HCT116 (cell line): ENCODE measurements at regions not wholly inside any gene's neighbourhood (a gene's known extent, or its start where the extent isn't known, plus 50 kb on each side); places are given as distances from the start of the nearest gene placed in this dataset.
"Not testable (repeated sequence)": the region's sequence is repeated elsewhere in the genome, so short reads cannot be mapped to it uniquely, and the experiment has no call there.

ENCODE experiments used
- ATAC-seq: fragments of 200-7000 bp; cut with Tn5 transposase; 2 replicates; pipeline ENCODE4 v1.9.1; 2020; ENCODE audit warnings: mild to moderate bottlenecking, moderate library complexity
- BruUV-seq: library from RNA; stranded (reverse); fragments of 400-500 nt; replicated peaks from 2 replicates; lab custom pipeline; 2021; lab: Mats Ljungman, UMichigan
- CTCF ChIA-PET: fragments of 300-600 bp; sonication (Branson Sonifier 250); formaldehyde crosslinking; loops from one replicate; lab custom pipeline; 2021; ENCODE audit warnings: antibody characterized with exemption; lab: Charles Lee
- POLR2A ChIA-PET: fragments of 300-600, 350-600 bp; sonication (Branson Sonifier 250); formaldehyde crosslinking; loops from one replicate; lab custom pipeline; 2021; ENCODE audit warnings: antibody characterized with exemption; lab: Charles Lee
- RAD21 ChIA-PET, 2 experiments: fragments of 300-600 bp; sonication (Branson Sonifier 250); formaldehyde crosslinking; loops; one replicate each; lab custom pipeline; 2023; ENCODE audit warnings: low total read pairs in 2 of 2; ENCODE audit not compliant: uncharacterized antibody in 2 of 2, unreplicated experiment in 2 of 2, low non-redundant PET in 1 of 2; lab: Charles Lee
- DNase-seq: peaks from one replicate; pipeline ENCODE4 v3.0.0-alpha.2; 2010; ENCODE audit warnings: low read depth, low spot score
- H2AFZ ChIP-seq: fragments of 200-600 bp; shearing (Covaris generic), sonication (generic); 2 replicates; pipeline ENCODE4 v1.6.1; 2017; ENCODE audit warnings: low read depth, mixed run types, mixed read lengths, antibody characterized with exemption, low read length; ENCODE audit not compliant: poor library complexity, severe bottlenecking
- H3K27ac ChIP-seq: 2 replicates; pipeline ENCODE4 v1.5.1; 2012; ENCODE audit warnings: low read depth, low read length
- H3K27me3 ChIP-seq: fragments of 200-600 bp; sonication (generic); 2 replicates; pipeline ENCODE4 v1.6.1; 2016; ENCODE audit warnings: mixed run types, low read length, mixed read lengths; ENCODE audit not compliant: insufficient read depth
- H3K36me3 ChIP-seq, 2 experiments: fragments of 200-500 bp in 1 of 2; fragments of 200-600 bp in 1 of 2; sonication (Bioruptor generic) in 1 of 2; sonication (generic) in 1 of 2; 2 replicates each; pipeline versions ENCODE4 v1.5.1 to v1.6.1; 2014 to 2016; ENCODE audit warnings: low read length in 2 of 2, inconsistent platforms in 1 of 2, mixed read lengths in 1 of 2, mixed run types in 1 of 2; ENCODE audit not compliant: insufficient read depth in 2 of 2, control insufficient read depth in 1 of 2
- H3K4me1 ChIP-seq, 2 experiments: fragments of 200-600 bp in 1 of 2; sonication (generic) in 1 of 2; 2 replicates each; pipeline versions ENCODE4 v1.5.1 to v1.6.1; 2012 to 2017; ENCODE audit warnings: low read length in 2 of 2, inconsistent platforms in 1 of 2, mild to moderate bottlenecking in 1 of 2, mixed read lengths in 1 of 2, mixed run types in 1 of 2, moderate library complexity in 1 of 2; ENCODE audit not compliant: insufficient read depth in 2 of 2, control insufficient read depth in 1 of 2
- H3K4me2 ChIP-seq: fragments of 200-600 bp; sonication (generic); 2 replicates; pipeline ENCODE4 v1.6.1; 2017; ENCODE audit warnings: mixed run types, low read length, mixed read lengths
- H3K4me3 ChIP-seq, 2 experiments: fragments of 200-600 bp in 1 of 2; sonication (generic) in 1 of 2; replicated peaks in 1 of 2; 2 replicates each; pipeline ENCODE4 v1.5.1; 2011 to 2016; ENCODE audit warnings: low read length in 2 of 2, control low read depth in 1 of 2, low read depth in 1 of 2, mild to moderate bottlenecking in 1 of 2, mixed read lengths in 1 of 2, mixed run types in 1 of 2
- H3K79me2 ChIP-seq: fragments of 200-600 bp; sonication (generic); 2 replicates; pipeline ENCODE4 v1.6.1; 2017; ENCODE audit warnings: mild to moderate bottlenecking, mixed run types, low read length, moderate library complexity, mixed read lengths; ENCODE audit not compliant: insufficient read depth
- H3K9ac ChIP-seq: fragments of 200-600 bp; sonication (generic); 2 replicates; pipeline ENCODE4 v1.6.1; 2016; ENCODE audit warnings: low read length, mixed read lengths
- H3K9me2 ChIP-seq: fragments of 200-600 bp; sonication (generic), shearing (Covaris generic); 2 replicates; pipeline ENCODE4 v1.6.1; 2017; ENCODE audit warnings: mixed run types, mild to moderate bottlenecking, moderate library complexity; ENCODE audit not compliant: insufficient read depth
- H3K9me3 ChIP-seq, 2 experiments: fragments of 200-500 bp in 1 of 2; fragments of 200-600 bp in 1 of 2; sonication (Bioruptor generic) in 1 of 2; sonication (generic) in 1 of 2; 2 replicates each; pipeline ENCODE4 v1.6.1; 2014 to 2017; ENCODE audit warnings: low read length in 2 of 2, mixed read lengths in 2 of 2, inconsistent platforms in 1 of 2, low read depth in 1 of 2, mild to moderate bottlenecking in 1 of 2, mixed run types in 1 of 2, moderate library complexity in 1 of 2; ENCODE audit not compliant: control insufficient read depth in 1 of 2, insufficient read depth in 1 of 2
- H4K20me1 ChIP-seq: fragments of 200-600 bp; sonication (generic), shearing (Covaris generic); 2 replicates; pipeline ENCODE4 v1.6.1; 2017; ENCODE audit warnings: mixed run types, mild to moderate bottlenecking, moderate library complexity; ENCODE audit not compliant: insufficient read depth
- CBX3 ChIP-seq: IDR thresholded peaks from 2 replicates; pipeline ENCODE4 v1.6.1; 2012; ENCODE audit warnings: low read depth
- EGR1 ChIP-seq: IDR thresholded peaks from 2 replicates; pipeline ENCODE4 v1.6.1; 2012; ENCODE audit warnings: low read depth
- ELF1 ChIP-seq: IDR thresholded peaks from 2 replicates; pipeline ENCODE4 v1.6.1; 2012; ENCODE audit warnings: low read depth, borderline replicate concordance
- EZH2phosphoT487 ChIP-seq: fragments of 200-600 bp; IDR thresholded peaks from 2 replicates; pipeline ENCODE4 v1.6.1; 2018; ENCODE audit warnings: antibody characterized with exemption, borderline replicate concordance
- JUND ChIP-seq: IDR thresholded peaks from 2 replicates; pipeline ENCODE4 v1.6.1; 2012
- MAX ChIP-seq: IDR thresholded peaks from 2 replicates; pipeline ENCODE4 v1.6.1; 2012
- RAD21 ChIP-seq: IDR thresholded peaks from 2 replicates; pipeline ENCODE4 v1.6.1; 2012; ENCODE audit warnings: low read depth, mild to moderate bottlenecking
- SIN3A ChIP-seq: IDR thresholded peaks from 2 replicates; pipeline ENCODE4 v1.6.1; 2012; ENCODE audit warnings: low read depth
- TCF7L2 ChIP-seq: IDR thresholded peaks from 2 replicates; pipeline ENCODE4 v1.7.0; 2011; ENCODE audit warnings: borderline replicate concordance, inconsistent platforms; ENCODE audit not compliant: insufficient read depth, insufficient read length; ENCODE audit errors: extremely low read depth
- ZNF274 ChIP-seq: fragments of 200-500 bp; sonication (Bioruptor generic); IDR thresholded peaks from 2 replicates; pipeline ENCODE4 v1.6.1; 2014; ENCODE audit warnings: mild to moderate bottlenecking, low read depth, low read length, inconsistent platforms
- intact Hi-C: fragments of 100-400 bp; cut with micrococcal nuclease; formaldehyde crosslinking; loops from 2 replicates; pipeline ENCODE4 v1.10.0; 2022

DNA sequence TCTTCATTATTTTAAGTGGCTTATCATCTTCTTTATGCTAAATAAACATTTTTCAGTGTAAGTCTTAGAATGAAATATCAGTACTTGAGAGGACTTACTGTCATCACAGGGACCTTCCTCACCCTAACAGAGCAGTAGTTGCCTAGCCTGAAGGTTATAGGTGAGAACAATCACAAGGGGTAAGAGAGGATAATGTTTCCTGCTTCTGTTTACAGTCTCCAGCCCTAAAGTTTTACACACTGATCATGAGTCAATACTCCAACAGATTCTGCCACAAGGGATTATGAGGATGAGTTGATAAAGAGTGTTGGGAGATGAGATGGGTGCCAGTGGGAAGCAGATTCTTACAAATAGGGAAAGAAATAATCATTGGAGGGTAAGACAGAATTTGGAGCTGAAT is 265.1 kb upstream of the DAB2 start:
- H3K4me2 ChIP-seq = no peak overlapping the region
- H3K9me3 ChIP-seq = no peaks in the 10 kb centered on the region
- ChIA-PET POLR2A (no interaction called here), CTCF (interaction anchor here (1.0 kb wide), 1 partner anchor 12 kb away, joined by 3 read pairs; no protein-coding TSS in a partner anchor), RAD21 (interaction anchor here in 1 of 2 experiments (0.6 kb wide), 1 partner anchor 50 kb away, joined by 4 read pairs; no protein-coding TSS in a partner anchor)
- TF ChIP-seq TCF7L2 (no peak), SIN3A (no peak), JUND (no peak), ELF1 (no peak), ZNF274 (no peak), RAD21 (no peak), EZH2phosphoT487 (no peak), EGR1 (no peak), MAX (no peak), CBX3 (no peak)
- TF ChIP-seq, all 23 proteins: peak for 0
- no peak overlapping the region for H3K27ac ChIP-seq
- no peaks in the 10 kb centered on the region for H3K27me3 ChIP-seq
- no peak for ATAC-seq
- H3K79me2 ChIP-seq = no peaks in the 10 kb centered on the region
- intact Hi-C loops = loop anchor here (5.0 kb wide), 2 partner anchors 88 to 108 kb away; no protein-coding TSS in a partner anchor
- no peaks in the 10 kb centered on the region for H4K20me1 ChIP-seq
- no peaks in the 10 kb centered on the region for H3K36me3 ChIP-seq
- no peaks in the 10 kb centered on the region for H3K9me2 ChIP-seq
- H3K9ac ChIP-seq = no peak overlapping the region
- no peak overlapping the region for H3K4me3 ChIP-seq
- DNase-seq = no peak
- H2AFZ ChIP-seq = no peak overlapping the region
- BruUV-seq = no TSS peak
- no peaks in the 10 kb centered on the region for H3K4me1 ChIP-seq

- intact Hi-C loops, DNase-seq, H3K4me1 ChIP-seq: not testable (repeated sequence)
Observed at GRCh38 chr5:39687924-39688323, 263.1 kb upstream of the DAB2 start.

More at GRCh38 chr5:39687924-39688323, 263.1 kb upstream of the DAB2 start:
- H4K20me1 ChIP-seq, H3K36me3 ChIP-seq, H3K9ac ChIP-seq, H2AFZ ChIP-seq, ATAC-seq, H3K9me3 ChIP-seq, BruUV-seq, H3K9me2 ChIP-seq, H3K27me3 ChIP-seq, H3K27ac ChIP-seq, POLR2A ChIA-PET, H3K4me3 ChIP-seq, H3K79me2 ChIP-seq, H3K4me2 ChIP-seq, CTCF ChIA-PET: not testable (repeated sequence)
- RAD21 ChIA-PET = interaction anchor here in 1 of 2 experiments (0.7 kb wide), 1 partner anchor 82 kb away, joined by 3 read pairs; no protein-coding TSS in a partner anchor
